Fibroblast of skin of scalp (primary cell): ENCODE measurements at regions not wholly inside any gene's neighbourhood (a gene's known extent, or its start where the extent isn't known, plus 50 kb on each side); places are given as distances from the start of the nearest gene placed in this dataset.
"Not testable (repeated sequence)": the region's sequence is repeated elsewhere in the genome, so short reads cannot be mapped to it uniquely, and the experiment has no call there.

Source experiments
- DNase-seq: peaks from one replicate; pipeline ENCODE4 v3.0.0-alpha.2; 2013

DNA sequence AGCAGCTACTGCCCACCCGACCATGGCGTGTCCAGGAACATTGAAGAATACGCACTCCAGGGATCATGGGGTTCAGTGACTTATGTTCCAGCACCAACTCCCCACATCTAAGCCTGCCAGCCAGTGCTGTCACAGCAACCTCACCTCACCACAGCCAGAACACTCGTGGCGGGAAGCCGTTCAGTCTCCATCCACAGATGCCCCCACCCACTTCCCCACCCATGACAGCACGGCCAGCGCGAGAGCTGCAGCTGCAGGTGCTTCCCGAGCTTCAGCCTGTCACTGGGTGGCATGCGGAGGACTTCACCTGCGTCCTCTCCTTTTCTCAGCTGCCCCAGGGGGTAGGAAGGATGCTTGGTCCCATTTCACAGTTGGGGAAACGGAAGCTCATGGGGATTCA, 50.3 kb downstream of the RBFOX3 start:
- no peak for DNase-seq

DNA sequence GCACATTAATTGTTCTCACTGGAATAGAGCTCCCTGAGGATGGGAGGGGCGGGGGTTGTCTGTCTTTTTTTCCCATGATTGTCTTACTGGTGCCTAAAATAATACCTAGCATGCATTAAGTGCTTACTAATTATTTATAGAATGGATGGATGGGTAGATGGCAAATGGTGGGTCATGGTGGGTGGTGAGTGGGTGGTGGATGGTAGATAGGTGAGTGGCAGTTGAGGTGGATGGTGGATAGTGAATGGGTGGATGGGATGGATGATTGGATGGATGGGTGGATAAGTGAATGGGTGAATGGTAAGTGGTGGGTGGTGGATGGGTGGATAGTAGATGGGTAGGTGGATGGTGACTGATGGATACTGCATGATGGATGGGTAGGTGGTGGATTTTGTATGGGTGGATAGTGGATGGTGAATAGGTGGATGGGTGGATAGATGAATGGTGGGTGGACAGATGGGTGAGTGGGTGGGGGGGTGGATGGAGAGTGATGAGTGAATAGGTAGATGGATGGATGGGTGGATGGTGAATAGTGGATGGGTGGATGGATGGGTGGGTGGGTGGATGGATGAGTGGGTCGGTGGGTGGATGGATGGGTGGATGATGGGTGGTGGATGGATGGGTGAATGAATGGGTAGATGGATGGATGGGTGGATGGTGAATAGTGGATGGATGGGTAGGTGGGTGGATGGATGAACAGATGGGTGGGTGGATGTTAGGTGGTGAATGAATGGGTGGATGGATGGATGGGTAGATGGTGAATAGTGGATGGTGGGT, 51.6 kb downstream of the RBFOX3 start:
- DNase-seq, result no peak

DNA sequence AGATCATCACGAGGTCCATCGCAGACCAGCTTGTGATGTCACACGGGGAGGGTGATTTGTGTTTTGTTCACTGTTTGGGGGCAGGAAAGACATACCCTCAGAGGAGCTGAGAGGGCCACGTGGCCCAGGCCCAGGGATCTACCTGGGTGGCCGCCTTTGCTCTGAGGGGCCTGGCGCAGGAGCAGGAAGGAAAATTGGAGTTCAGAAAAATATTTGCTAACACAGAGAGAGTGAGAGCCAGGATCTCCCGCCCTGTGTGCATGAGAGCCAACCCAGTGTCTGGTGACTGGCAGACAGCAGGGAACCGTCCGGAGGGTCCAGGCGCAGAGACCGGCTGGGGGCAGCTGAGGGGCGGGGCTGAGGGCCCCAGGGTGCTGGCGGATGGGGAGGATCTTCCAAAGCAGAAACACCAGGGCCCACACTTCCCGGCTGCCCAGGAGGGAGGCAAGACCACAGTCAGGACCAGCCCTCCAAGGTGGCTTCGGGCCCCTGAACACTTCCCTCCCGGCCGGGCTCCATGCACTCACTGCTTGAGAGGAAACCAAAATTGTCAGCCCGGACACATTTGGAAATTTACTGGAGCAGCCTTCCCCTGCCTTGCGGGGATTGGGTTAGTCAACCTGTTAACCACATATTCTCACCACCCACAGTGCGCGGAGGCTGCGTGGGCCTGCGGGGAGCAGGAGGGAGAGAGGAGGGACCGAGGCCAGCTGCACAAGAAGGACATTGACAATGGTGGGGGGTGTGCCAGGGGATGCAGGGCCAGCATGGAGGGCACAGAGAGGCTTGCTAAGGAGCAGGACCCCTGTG, 52.6 kb downstream of the RBFOX3 start:
- no peak for DNase-seq

DNA sequence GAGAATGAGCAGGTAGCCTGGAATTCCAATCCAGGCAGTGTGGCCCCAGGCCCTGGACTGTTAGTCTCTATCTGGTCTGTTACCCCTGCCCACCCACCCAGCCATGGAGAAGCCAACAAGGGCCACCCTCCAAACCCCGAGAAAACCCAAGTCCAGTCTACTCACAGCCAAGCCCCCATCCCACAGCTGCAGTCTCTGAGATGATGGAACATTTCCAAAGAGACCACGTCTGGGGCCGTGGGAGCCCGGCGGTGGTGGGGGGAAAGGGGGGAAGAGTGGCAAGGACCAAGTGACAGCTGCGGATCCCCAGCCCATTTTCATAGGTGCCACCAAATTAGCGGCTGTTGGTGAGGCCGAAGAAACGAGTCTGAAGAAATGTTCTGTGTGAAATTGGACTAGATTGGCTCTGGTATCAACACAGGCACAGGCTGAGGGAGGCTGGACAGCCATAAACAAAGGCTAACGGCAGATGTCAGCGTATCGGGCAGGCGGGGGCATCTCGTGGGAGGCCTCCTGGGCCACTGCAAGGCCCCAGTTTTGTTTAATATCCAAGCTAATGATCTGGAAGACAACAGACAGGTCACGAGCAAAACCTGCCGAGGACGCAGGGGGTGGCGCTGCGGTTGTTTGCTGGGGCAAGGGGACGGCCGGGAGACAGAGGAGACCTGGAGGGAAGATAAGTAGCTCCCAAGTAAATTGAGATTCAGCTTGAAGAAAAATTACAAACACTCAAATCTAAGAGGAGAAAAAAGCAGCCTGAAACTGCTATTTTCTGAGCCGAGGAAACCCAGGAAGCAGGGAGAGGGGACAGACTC, 53.4 kb downstream of the RBFOX3 start:
- DNase-seq, result no peak

DNA sequence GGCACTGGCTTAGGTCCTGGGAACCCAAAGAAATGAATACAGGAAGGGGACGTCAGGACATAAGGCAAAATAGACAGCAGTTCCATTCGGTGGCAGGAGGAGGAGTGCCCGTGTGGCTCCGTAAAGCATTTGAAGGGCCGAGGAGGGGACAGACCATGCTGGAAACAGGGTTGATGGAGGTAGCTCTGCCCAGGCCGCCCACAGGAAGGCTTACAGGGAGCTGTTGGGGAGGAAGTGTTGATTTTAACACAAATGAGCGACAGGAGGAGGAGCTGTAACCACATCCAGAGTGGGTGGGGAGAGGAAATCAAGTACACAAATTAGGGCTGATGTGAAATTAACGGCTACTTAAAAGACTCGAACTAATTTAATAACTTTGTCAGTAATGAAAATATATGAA, 54.6 kb downstream of the RBFOX3 start:
- no peak for DNase-seq

DNA sequence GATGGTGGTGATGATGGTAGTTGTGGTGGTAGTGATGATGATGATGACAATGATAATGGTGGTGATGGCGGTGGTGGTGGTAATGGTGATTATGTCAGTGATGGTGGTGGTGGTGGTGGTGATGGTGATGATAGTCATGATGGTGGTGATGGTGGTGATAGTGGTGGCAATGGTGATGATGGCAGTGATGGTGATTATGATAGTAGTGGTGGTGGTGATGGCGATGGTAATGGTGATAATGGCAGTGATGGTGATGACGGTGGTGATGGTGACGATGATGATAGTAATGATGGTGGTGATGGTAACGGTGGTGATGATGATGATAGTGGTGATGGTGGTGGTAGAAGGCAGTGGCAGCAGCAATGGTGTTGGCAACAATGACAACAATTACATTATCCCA, 55.3 kb downstream of the RBFOX3 start:
- no peak for DNase-seq

DNA sequence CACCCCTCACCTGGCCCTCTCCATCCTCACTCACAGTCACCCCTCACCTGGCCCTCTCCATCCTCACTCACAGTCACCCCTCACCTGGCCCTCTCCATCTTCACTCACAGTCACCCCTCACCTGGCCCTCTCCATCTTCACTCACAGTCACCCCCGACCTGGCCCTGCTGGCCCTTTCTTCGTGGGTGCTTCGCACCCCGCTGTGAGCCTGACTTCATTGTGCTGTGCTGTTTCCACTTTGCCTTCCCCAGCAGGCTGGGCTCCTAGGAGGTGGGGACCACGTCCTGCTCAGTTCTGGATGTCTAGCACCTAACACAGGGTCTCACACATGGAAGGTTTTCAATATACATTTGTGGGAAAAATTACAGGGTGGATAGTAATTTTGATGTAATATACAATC, 56.5 kb downstream of the RBFOX3 start:
- not testable (repeated sequence) for DNase-seq

DNA sequence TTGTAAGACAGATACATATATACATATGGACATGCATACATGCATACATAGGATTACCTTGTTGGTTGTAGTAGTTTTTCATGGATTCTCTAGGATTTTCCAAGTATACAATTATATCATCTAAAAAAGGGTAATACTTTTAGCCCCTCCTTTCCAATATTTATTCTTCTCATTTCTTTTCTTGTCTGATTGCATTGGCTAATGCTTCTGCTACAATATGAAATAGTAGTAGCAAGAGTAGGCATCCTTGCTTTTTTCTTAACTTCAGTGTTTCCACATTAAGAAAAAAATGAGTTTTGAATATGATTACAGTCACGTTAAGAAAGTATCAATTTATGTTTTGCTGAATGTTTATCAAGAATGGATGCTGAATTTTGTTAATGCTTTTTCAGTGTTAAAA, 58.0 kb downstream of the RBFOX3 start:
- no peak for DNase-seq

DNA sequence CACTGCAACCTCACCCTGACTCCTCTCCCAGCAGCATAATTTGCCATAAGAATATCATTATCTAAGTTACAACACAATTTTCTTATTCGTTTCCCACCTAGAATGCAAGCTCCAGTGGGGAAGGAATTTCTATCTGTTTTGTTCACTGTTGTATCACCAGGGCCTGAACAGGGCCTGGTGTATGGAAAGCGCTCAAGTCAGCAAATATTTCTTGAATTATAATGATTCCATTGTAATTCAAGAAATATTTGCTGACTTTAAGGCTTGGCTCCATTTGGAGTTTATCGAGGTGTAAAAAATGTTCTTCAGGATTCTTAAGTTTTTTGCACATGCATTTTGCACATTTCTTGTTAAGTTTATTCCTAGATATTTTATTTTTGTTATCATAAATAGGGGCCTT, 58.4 kb downstream of the RBFOX3 start:
- DNase-seq, result no peak

DNA sequence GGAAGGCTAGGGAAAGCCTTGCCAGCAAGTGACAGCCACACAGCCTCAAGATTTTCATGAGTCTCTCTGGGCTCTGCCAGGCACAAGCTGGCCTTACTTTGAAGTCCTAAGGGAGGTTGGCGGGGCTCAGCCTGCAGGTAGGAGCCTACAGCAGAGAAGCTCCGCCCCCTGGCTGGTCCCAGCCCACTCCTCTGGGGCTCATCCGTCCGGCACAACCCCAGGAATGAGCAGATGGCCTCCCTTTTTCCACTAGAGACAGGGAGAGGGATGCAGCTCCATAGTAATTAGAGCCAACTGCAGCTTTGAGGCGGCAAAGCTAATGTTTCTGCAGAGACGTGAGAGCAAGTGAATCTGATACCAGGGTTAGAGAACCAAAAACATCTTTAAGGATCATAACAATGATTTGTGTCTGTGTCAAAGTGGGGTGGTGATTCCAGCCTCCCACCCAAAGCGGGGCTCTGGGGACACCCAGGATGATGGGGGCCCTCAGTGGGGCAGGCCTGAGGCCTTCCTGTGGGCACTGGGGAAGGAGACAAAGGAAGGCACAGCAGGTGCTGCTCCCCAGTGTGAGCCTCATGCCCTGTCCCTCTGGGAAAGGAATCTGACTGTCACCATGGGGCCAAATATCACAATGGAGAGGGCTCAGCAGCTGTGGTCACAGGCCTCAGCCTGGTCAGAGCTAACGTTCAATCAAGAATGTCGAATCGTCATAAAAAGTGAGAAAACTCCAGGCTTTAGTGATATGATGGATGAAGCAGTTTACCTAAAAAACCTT, 61.5 kb downstream of the RBFOX3 start:
- DNase-seq, result no peak

DNA sequence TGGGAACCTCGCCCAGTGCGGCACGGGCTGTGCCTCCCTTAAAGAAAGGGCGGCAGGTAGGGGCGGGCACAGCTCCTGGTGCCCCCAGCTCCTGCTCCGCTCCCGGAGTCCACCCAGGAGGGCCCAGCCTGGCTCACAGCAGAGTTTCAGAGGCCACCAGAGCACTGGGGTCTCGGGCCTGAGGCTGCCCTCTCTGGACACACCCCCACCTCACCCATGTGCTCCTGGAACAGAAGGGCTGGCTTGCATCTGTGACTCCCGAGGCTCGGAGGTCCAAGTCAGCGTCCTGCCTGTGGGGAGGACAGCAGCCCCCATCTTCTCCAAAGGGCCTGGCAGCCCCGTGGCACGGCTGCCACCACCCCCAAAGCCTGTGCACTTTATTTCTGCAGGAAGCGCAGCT, 62.7 kb downstream of the RBFOX3 start:
- no peak for DNase-seq

DNA sequence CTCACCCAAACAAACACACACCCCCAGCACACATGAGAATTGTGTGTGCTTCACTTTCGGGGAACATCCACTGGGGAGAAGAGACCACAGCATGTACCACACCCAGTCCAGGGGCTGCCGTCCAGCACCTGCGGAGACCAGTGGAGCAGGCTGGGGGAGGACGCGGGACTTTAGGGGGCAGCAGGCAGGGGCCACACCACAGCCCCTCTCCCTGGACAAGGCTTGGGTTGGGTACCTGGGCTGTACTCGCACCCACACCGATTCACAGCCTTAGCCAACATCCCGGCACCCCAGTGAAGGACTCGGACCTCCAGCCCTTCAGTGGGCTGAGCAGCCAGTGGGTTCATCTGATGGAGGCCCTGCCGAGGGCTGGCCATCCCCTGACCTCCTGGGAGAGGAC, 63.3 kb downstream of the RBFOX3 start:
- DNase-seq, result no peak

DNA sequence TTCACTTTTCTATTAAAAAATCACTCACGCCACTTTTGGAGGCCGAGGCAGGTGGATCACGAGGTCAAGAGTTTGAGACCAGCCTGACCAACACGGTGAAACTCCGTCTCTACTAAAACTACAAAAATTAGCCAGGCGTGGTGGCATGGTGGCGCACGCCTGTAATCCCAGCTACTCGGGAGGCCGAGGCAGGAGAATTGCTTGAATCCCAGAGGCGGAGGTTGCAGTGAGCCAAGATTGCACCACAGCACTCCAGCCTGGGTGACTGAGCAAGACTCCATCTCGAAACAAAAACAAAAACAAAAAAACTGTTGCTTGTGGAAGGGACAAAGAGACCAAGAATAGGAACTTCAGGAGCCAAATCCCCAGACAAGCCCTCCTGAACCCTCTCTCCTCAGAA, 63.7 kb downstream of the RBFOX3 start:
- DNase-seq, result not testable (repeated sequence)

DNA sequence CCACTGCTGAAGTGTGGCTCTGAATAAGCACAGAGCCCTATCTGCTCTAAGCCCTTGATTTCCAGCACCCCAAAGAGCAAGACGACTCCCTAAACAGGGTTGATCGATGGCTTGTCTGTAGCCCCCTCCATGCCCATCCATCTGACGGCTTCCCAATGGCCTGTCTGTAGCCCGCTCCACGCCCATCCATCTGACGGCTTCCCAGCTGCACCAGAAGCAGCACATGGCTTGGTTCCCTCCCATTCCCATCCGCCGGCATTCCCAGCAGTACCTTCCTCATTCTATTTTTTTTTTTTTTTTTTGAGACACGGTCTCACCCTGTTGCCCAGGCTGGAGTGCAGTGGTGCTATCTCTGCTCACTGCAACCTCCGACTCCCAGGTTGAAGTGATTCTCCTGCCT, 64.5 kb downstream of the RBFOX3 start:
- DNase-seq, result no peak

DNA sequence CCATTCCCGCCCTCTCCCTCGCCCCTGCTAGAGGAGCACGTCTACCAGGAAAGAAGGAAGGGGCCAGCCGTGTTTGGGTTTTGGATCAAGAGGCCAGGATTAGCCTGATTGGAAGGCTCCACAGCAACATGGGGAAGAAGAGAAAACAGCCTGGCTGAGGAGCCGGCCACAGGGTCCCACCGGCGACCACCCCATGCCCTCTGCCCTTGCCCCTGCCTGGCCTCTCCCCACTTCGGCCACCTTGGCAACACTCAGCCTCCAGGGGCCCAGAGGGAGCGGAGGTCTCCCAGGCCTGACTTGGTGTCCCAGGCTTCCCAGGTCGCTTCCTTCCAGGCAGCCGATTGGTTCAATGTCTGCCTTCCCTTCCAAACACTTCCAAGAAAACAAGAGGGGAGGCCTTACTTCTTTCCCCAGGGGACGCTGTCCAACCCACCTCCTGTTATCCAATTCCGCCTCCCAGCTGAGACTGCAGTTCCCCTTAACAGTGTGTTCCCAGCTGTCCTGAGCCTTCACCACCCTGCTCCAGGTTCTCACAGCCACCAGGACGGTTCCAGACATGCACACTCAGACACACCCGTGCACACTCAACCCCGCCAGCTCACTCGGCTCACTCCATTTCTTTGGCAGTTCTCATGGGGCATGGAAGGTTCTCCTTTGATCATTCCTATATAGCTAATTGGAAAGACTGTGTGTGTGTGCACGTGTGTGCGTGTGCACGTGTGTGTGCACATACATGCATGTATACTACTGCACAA, 65.4 kb downstream of the RBFOX3 start:
- DNase-seq, result no peak

DNA sequence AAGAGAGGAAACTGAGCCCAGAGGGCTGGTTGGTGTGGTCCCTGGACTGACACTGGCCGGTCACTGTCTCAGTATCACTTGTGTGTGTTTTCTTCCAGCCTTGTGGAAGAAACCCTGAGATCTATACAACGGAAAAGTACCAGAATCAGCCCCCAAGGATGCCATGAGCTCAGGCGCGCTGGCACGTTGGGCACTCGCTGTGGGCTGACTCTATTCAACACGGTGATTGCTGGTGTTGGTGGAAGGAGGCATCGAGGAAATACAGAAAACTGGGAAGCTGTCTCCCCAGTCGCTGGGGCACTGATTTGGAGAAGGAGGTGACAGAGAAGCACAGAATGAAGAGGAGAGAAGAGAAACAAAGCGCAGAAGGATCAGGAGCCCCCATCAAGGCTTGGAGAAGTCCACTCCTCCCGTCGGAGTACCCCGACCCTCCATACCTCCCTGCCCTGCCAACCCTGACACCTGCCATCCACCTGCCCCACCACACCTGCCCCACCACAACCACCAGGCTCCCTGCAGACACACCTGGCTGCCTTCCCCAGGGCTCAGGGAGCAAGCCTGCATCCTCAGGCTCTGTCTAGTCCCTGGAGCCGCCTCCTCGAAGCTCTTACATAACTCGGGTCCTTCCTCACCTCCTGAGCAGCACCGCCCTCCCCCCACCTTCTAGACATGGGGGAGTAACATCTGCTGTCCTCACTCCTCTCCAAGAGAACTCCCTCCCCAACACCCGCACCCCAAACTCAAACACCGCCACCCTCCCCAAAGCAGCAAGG, 66.5 kb downstream of the RBFOX3 start:
- DNase-seq, result no peak

DNA sequence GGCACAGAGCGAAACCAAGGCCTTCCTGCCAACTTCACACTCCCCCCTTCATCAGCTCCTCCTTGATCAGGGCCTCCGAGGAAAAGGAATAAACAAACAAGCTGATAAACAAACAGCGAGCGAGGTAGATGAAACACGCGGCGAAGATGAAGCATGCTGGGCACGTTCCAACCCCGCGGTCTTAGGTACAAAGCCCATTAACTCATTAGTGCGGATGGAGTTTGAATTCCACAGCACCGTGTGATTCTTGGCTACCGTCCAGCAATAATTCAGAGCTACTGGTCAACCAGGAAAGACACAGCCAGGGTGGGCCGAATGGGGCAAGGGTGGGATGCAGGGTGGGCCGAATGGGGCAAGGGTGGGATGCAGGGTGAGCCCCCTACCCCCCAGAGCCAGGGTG, 67.3 kb downstream of the RBFOX3 start:
- no peak for DNase-seq

DNA sequence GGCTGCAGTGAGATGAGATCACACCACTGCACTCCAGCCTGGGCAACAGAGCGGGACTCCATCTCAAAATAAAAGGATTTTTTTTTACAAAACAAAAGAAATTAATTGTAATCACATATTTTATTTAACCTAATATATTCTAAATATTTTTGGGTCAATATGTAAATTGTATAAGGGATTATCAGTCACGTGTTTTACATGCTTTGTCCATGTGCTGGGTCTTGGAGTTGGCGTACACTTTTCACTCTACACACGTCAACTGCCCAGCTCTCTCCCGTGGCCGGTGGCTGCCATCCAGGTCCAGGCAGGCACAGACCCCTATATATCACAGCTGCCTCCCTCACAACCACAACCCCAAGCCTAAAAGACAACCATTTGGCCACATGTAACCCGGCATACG, 68.1 kb downstream of the RBFOX3 start:
- no peak for DNase-seq

DNA sequence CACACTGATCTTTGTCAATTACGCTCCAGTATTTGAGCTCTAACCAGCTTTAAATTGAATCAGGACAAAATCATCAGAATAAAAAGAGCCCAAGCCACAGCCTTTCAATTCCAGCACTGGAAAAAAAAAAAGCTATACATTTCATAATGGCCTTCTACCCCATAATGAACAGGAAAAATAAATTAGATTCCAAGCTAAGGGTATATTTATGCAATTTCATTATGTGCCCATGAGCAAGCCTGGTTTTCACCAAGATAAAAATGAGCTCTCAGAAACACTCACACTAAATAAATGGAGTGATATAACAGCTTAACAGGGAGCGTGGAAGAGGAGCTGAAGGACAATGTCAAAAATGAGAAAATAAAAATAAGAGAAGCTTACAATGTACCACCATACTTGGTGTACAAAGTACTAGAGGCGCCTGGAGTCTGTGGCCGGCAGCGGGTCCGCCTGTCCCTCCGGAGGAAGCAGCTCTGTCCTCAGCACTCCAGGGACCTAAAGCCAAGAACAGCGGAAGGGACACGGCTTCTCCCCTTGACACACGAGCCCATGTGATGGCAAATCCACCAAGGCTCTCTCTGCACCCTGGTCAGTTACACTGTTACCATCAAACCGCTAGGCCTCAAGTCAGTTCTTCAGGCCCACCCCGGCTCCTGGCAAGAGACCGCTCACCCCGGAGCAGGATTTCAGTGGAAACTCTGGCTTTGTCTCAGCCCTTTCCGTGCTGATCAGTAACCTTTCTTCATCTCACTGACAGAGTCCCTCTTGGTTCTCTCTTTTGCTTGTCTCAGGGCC, 69.6 kb downstream of the RBFOX3 start:
- no peak for DNase-seq
